ENCODE measurements at regions not wholly inside any gene's neighbourhood (a gene's known extent, or its start where the extent isn't known, plus 50 kb on each side); places are given as distances from the start of the nearest gene placed in this dataset.

GRCh38 chr5:100409660-100410151, 125.5 kb upstream of the FAM174A start:
- Histone ChIP-seq H4K91ac (ENCODE audit: insufficient read length, low read depth, low read length) (no peak overlapping the region), H3K27me3 (ENCODE audit: insufficient read depth, low read length) (no peaks in the 10 kb centered on the region), H3K23ac (ENCODE audit: insufficient read length, low read depth, low read length) (no peak overlapping the region), H3K4me2 (ENCODE audit: insufficient read depth, insufficient read length, low read length) (no peak overlapping the region), H2BK5ac (ENCODE audit: insufficient read length, low read length) (no peak overlapping the region), H3K56ac (ENCODE audit: insufficient read length, low read depth, low read length) (no peak overlapping the region), H4K8ac (replicated peaks; ENCODE audit: insufficient read length, low read depth, low read length) (no peak overlapping the region), H2BK12ac (ENCODE audit: insufficient read length, low read depth, low read length) (no peak overlapping the region), H3K14ac (ENCODE audit: insufficient read depth, low read length) (no peak overlapping the region), H2BK20ac (ENCODE audit: low read depth, low read length, poor library complexity, severe bottlenecking) (no peak overlapping the region), H3T11ph (ENCODE audit: low read length) (no peak overlapping the region), H3K9ac (ENCODE audit: extremely low read depth, insufficient read length, low read length) (no peak overlapping the region), H2AFZ (ENCODE audit: low read length) (no peak overlapping the region), H3K27ac (ENCODE audit: insufficient read length, low read depth, low read length) (no peak overlapping the region), H3K79me2 (ENCODE audit: insufficient read depth, low read length) (no peaks in the 10 kb centered on the region), H2BK15ac (ENCODE audit: low read depth, low read length) (no peak overlapping the region), H4K5ac (ENCODE audit: insufficient read length, low read depth, low read length) (no peak overlapping the region), H3K4me1 (ENCODE audit: insufficient read depth, low read length) (no peaks in the 10 kb centered on the region), H3K9me3 (ENCODE audit: control insufficient read depth, low read depth, low read length) (no peaks in the 10 kb centered on the region), H2AK5ac (ENCODE audit: insufficient read length, low read length) (no peak overlapping the region), H3K18ac (ENCODE audit: insufficient read length, low read depth, low read length) (no peak overlapping the region), H4K20me1 (ENCODE audit: control insufficient read depth, insufficient read depth, insufficient read length) (no peaks in the 10 kb centered on the region), H2BK120ac (ENCODE audit: low read depth, low read length, poor library complexity, severe bottlenecking) (no peak overlapping the region), H3K4ac (ENCODE audit: low read depth, low read length) (no peak overlapping the region), H3K79me1 (ENCODE audit: insufficient read depth, low read depth, low read length, poor library complexity, severe bottlenecking) (no peaks in the 10 kb centered on the region), H3K23me2 (ENCODE audit: insufficient read length, low read depth, low read length, poor library complexity, severe bottlenecking) (no peaks in the 10 kb centered on the region)
- H3K27me3 Mint-ChIP-seq (ENCODE audit: low read depth), result no peaks in the 10 kb centered on the region
- H3K4me1 Mint-ChIP-seq, result no peaks in the 10 kb centered on the region
- no peak for TF ChIP-seq CTCF (conservative IDR thresholded peaks at IDR 0.05)
- no peaks in the 10 kb centered on the region for H3K36me3 Mint-ChIP-seq (ENCODE audit: insufficient read depth in 1 of 3, low read depth in 3 of 3)
- WGBS (ENCODE audit: extremely low coverage, insufficient read length, low lambda C conversion rate), result no CpG with 5 or more reads among the region's 3 CpGs
- no peak overlapping the region for H3K4me3 Mint-ChIP-seq
- no peak for DNase-seq
- no peaks in the 10 kb centered on the region for H3K9me3 Mint-ChIP-seq
- no peak overlapping the region for H3K27ac Mint-ChIP-seq
